Kidney glomerular epithelial cell (primary cell): ENCODE measurements at regions not wholly inside any gene's neighbourhood (a gene's known extent, or its start where the extent isn't known, plus 50 kb on each side); places are given as distances from the start of the nearest gene placed in this dataset.
"Not testable (repeated sequence)": the region's sequence is repeated elsewhere in the genome, so short reads cannot be mapped to it uniquely, and the experiment has no call there.

Experiments used
- DNase-seq: peaks from one replicate; lab custom pipeline; 2025; lab: John Stamatoyannopoulos, UW

GRCh38 chr4:107468812-107469211 lies 251.2 kb downstream of the PAPSS1 start:
- DNase-seq, result no peak

DNA sequence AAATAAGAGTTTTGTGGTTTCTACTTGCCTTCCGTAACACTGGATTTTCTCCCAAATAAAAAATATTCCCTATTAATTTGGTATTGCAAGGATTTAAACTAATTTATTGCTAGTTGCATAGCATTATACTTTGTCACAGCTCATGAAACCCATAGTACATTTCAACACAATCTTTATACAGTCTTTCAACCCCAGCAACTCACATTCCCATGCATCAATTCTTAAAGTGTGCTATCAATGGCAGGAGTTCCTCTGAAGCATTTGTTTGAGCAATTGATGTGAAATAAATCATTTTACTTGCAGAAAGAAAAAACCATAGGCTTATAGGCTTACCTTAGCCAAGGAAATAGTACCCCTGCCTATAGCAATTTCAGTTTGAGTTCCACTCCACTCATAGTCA lies 251.9 kb downstream of the PAPSS1 start:
- DNase-seq, result no peak

DNA sequence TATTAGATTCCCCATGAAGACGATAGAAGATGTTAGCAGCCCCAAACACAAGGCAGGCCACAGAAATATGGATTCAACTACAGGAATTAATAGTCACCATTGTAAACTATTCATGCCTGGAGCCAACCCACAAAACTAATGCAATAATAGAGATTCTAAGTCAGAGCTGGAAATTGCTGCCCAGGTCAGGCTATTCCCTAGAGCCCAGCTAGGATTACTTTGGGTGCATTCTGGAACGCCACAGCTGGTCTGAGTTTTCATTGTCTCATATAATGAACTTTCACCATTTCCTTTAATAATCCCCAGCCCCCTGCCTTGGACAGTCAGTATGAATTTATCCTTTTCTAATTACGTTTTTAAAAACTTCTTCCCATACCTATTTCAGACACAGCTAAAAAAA lies 252.6 kb downstream of the PAPSS1 start:
- DNase-seq, result no peak

DNA sequence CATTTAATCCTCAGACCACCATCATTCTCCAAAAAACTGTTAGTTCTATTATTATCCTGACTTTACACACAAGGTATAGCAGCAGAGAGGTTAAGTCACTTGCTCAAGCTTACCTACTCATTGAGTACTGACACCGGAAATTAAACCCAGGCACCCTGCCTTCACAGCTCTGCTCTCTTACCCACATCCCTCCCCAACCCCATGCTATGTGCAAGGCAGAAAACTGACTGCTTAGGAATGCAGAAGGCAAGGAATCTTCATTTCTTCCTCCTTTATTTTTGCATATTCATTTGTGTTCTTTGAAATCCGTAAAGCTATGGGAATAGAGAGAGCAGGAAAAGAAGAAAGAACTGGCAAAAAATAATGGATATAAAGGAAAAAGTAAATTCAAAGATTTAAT lies 261.8 kb downstream of the PAPSS1 start:
- DNase-seq, result no peak

GRCh38 chr4:107453987-107454386 lies 266.0 kb downstream of the PAPSS1 start:
- DNase-seq, result no peak

- DNase-seq, result no peak
These were observed 267.1 kb downstream of the PAPSS1 start for GRCh38 chr4:107452717-107453630.

- DNase-seq, result no peak
These were observed 270.2 kb downstream of the PAPSS1 start for GRCh38 chr4:107449611-107450369.

- DNase-seq, result no peak
These were observed 277.4 kb downstream of the PAPSS1 start for GRCh38 chr4:107442538-107443111.

- DNase-seq, result no peak
These were observed 280.6 kb downstream of the PAPSS1 start for GRCh38 chr4:107439401-107439800.

GRCh38 chr4:107436471-107436870 lies 283.6 kb downstream of the PAPSS1 start:
- DNase-seq, result not testable (repeated sequence)

DNA sequence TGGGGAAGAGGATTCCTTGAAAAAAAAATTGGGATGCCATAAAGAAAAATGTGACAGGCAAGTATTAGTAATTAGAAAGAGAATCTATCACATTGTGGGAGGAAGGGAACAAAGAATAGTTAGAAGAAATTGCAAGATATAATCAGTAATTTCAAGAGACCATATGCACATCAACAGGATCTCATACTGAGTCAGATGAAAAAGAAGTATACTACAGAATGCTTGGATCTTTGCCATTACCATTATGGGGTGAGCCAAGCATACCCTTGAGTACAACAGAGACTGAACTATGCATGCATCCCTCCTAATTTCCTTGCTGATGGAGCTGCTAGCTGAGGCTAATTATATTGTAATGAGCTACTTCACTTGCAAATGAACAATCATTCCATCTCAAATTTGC lies 287.6 kb downstream of the PAPSS1 start:
- no peak for DNase-seq

GRCh38 chr4:107423677-107424405 lies 296.2 kb downstream of the PAPSS1 start:
- DNase-seq, result no peak

DNA sequence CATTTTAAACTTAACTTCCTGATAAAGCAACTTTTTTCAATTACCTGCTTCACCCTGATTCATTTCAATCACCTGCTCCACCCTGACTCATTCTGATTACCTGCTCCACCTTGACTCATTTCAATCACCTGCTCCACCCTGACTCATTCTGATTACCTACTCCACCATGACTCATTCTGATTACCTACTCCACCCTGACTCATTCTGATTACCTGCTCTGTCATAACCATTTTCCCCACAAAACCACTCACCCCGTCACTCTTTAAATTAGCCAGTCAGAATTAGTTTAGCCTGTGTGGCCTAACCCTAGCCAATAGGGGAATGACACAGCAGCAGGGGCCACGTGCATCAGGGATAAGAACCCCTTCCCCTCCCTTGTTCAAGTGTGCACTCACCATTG lies 300.5 kb downstream of the PAPSS1 start:
- peak; percentile 12 for DNase-seq

DNA sequence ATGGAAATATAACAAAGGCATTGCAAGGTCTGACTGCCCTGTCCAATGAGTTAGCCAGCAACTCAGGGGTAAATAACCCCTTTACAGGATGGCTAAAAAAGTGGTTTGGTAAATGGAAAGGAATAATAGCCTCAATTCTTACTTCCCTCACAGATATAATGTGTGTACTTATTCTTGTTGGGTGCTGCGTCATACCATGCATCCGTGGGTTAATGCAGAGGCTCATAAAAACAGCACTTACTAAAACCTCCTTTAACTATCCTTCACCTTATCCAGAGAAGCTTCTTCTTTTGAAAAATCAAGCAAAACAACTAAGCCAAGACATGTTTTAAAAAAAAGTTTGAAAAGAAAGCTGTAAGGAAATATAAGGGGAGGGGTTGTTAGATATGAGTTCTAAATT lies 301.0 kb downstream of the PAPSS1 start:
- no peak for DNase-seq

DNA sequence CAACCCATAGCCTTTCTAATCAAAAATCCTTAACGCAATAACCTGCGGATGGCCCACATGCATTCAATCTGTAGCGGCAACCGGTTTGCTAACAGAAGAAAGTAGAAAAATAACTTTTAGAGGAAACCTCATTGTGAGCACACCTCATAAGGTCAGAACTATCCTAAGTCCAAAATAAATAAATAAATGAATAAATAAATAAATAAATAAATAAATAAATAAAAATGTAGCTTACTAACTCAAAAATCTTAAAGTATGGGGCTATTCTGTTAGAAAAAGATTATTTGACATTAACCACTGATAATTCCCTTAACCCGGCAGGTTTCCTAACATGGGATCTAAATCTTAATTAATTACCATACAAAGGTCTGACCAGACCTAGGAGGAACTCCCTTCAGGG lies 304.5 kb downstream of the PAPSS1 start:
- DNase-seq, result not testable (repeated sequence)

- DNase-seq, result not testable (repeated sequence)
These were observed 310.2 kb downstream of the PAPSS1 start for GRCh38 chr4:107409872-107410271.

DNA sequence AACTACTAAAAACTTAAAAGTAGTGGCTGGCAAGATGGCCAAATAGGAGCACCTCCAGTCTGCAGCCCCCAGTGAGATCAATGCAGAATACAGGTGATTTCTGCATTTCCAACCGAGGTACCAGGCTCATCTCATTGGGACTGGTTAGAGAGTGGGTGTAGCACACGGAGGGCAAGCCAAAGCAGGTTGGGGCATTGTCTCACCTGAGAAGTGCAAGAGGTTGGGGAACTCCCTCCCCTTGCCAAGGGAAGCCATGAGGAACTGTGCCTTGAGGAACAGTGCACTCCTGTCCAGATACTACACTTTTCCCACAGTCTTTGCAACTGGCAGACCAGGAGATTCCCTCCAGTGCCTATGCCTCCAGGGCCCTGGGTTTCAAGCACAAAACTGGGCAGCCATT lies 311.1 kb downstream of the PAPSS1 start:
- DNase-seq, result no peak

GRCh38 chr4:107404591-107405300 lies 315.3 kb downstream of the PAPSS1 start:
- DNase-seq, result no peak

DNA sequence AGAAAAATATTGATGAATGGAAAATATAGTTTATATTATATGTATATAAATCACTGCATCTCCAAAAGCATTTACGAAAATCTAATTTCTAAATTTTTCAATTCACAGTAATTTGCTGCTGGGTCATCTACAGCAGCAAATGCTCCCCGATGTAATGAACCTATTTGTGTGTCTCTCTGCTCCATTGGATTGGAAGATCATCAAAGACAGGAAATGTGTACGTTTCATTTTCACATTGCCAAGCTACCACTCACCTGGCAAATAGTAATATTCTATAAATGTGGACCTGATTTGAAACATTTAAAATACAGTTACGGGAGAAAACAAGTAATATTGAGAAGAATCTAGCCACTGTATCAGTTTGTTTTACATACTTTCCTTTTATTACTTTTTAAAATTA lies 317.7 kb downstream of the PAPSS1 start:
- DNase-seq, result no peak

DNA sequence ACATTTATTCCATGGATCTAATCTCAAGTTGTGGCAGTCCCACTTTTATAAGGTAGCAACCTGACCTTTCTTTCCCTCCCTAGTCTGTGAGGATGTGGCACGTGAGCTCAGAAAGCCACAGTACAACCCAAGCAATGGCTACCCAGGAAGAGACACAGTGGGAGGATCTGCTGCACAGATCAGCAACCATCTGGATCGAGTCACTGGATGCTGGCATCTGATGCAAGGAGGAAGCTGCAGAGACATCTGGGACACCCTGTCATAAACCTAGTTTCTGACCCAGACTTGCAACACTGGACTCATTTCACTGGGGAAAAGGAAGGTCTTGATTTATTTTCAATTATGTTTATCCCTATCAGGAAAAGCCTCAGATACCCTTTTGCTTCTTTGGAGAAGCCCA lies 327.1 kb downstream of the PAPSS1 start:
- no peak for DNase-seq

GRCh38 chr4:107392380-107392779 lies 327.7 kb downstream of the PAPSS1 start:
- no peak for DNase-seq

DNA sequence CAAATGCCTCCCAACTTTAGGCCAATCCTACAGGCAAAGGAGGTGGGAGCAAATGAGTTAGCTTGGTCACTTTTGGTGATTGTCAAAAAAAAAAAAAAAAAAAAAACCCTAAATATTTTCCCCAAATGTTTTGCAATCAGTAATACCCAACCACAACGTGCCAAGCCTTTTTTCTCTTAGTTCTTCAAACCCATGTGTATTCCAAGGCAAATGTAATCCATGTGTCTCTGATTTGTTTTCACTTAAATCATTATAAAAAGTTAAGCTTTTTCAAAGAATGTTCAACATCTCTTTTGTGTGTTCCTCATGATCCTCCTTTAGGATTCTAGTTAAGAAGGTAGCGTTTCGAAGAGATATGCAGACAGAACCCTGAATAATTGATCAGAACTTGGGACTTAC lies 328.4 kb downstream of the PAPSS1 start:
- no peak for DNase-seq
